GM12892 (cell line): ENCODE measurements at regions not wholly inside any gene's neighbourhood (a gene's known extent, or its start where the extent isn't known, plus 50 kb on each side); places are given as distances from the start of the nearest gene placed in this dataset.

Experiments used
- DNase-seq: peaks from one replicate; pipeline ENCODE4 v3.0.0; 2011; ENCODE audit not compliant: insufficient read length
- FAIRE-seq: peaks from 2 replicates; lab custom pipeline; 2011; peaks lifted over from hg19 to GRCh38; lab: Jason Lieb, UNC
- POLR2A ChIP-seq: IDR thresholded peaks from 2 replicates; pipeline ENCODE4 v1.6.1; 2011; ENCODE audit warnings: low read depth, low read length, control low read depth
- POLR2AphosphoS5 ChIP-seq: IDR thresholded peaks from 2 replicates; pipeline ENCODE4 v1.6.1; 2011; ENCODE audit warnings: low read depth, low read length, control low read depth
- TAF1 ChIP-seq: IDR thresholded peaks from 2 replicates; pipeline ENCODE4 v1.6.1; 2011; ENCODE audit warnings: low read depth, mild to moderate bottlenecking, control low read depth, low read length, borderline replicate concordance

DNA sequence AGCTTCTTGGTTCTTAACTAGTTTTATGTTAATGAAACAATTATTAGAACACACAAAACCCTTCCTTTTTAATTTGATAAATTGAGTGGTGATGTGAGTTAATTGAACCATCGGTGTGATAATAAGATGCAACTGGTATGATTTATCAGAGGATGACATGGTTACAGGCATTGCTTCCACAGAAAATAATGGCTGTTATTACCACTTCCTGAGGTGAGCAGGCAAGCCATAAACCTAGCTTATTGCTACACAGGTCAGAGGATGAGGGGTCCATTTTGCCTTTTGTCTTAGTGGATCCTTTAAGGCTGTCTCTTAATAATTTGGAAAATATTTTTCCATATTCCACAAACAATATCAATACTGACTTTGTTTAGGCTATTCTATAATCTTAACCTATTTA lies 226.6 kb upstream of the EDNRB start:
- FAIRE-seq (no peak), DNase-seq (no peak)
- TF ChIP-seq POLR2A = no peak
- TF ChIP-seq POLR2AphosphoS5 = no peak
- no peak for TF ChIP-seq TAF1

GRCh38 chr13:78139765-78140164 lies 221.1 kb upstream of the EDNRB start:
- FAIRE-seq = no peak
- TF ChIP-seq POLR2A (no peak), TAF1 (no peak), POLR2AphosphoS5 (no peak)
- DNase-seq = no peak

DNA sequence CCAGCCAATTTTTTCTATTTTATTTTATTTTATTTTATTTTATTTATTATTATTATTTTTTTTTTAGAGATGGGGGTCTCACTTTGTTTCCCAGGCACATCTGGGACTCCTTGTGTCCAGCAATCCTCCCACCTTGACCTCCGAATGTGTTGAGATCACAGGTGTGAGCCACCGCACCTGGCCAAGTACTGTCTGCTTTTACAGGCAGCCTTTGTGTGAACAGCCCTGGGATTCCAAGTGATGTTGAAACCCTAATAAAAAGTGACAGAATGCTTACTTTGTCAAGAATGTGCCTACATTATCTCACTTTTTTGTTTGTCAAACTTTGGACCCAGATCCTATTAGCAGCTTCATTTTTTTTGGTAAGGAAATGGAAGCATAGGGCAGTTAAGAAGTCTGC lies 220.1 kb upstream of the EDNRB start:
- FAIRE-seq (no peak), DNase-seq (no peak)
- TF ChIP-seq TAF1 (no peak), POLR2AphosphoS5 (no peak), POLR2A (no peak)

DNA sequence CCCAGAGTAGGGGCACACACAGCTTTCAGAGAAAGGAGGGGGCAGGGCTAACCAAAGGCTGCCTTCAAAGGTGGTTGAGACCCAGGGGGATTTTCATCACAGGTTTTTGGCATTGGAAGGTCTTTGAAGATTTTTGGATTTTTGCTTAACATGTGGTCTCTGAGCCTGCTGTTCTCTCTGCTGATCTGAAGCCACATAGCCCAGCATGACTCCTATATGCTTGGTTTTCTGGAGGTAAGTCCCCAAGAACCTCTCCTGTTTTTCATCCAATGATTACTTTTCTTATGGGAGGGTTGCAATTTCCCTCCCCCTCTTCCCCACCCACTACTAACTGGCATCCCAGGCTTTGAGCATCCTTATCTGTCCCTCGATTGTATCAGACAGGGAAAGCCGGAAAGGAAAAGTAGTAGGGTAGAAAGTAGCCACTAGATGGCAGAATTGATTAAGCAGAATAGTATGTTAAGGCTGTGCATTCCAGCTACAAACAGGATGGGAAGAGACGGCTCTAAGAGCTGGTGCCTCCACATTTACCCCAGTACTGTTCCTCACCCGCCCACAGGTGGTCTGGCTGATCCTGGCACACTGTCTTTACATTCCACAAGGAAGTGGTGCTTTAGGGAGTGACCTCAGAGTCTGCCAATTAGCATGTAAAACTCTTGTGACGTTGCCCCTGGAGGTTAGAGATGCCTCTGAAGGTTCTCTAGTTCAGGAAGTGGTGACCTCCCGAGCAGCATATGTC lies 218.9 kb upstream of the EDNRB start:
- peak; percentile 2 for DNase-seq
- TF ChIP-seq TAF1 (no peak), POLR2A (no peak), POLR2AphosphoS5 (no peak)
- peak; percentile 95 for FAIRE-seq

GRCh38 chr13:78136966-78137365 lies 218.3 kb upstream of the EDNRB start:
- FAIRE-seq = no peak
- no peak for DNase-seq
- no peak for TF ChIP-seq POLR2A
- TF ChIP-seq POLR2AphosphoS5 = no peak
- TF ChIP-seq TAF1 = no peak

DNA sequence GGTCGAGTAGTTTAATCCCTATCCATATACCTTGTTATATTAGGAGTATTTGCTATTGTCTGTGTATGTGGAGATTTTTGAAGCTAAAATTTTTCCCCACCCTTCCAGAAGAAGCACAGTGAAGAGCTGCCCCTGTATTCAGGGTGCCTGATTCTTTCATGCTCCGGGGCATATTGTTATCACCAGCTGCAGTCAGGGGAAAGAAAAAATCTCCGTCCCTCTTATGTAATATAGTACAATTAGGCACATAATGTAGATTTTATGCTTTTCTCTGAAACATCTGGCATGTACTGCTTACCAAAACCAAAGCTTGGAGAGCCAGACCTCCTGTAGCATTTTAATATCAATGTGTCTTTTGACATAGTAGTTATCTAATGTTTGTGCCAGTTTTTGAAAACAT lies 214.9 kb upstream of the EDNRB start:
- TF ChIP-seq POLR2AphosphoS5 (no peak), POLR2A (no peak), TAF1 (no peak)
- DNase-seq (no peak), FAIRE-seq (no peak)

GRCh38 chr13:78131811-78132210 lies 213.2 kb upstream of the EDNRB start:
- TF ChIP-seq POLR2A = no peak
- no peak for TF ChIP-seq TAF1
- no peak for TF ChIP-seq POLR2AphosphoS5
- no peak for FAIRE-seq
- DNase-seq = no peak

- no peak for TF ChIP-seq POLR2AphosphoS5
- no peak for TF ChIP-seq POLR2A
- no peak for TF ChIP-seq TAF1
- no peak for FAIRE-seq
- DNase-seq = no peak
Observed at GRCh38 chr13:78131346-78131745, 212.7 kb upstream of the EDNRB start.

- TF ChIP-seq POLR2A (no peak), TAF1 (no peak), POLR2AphosphoS5 (no peak)
- FAIRE-seq (no peak), DNase-seq (no peak)
Observed at GRCh38 chr13:78129823-78130222, 211.2 kb upstream of the EDNRB start.

DNA sequence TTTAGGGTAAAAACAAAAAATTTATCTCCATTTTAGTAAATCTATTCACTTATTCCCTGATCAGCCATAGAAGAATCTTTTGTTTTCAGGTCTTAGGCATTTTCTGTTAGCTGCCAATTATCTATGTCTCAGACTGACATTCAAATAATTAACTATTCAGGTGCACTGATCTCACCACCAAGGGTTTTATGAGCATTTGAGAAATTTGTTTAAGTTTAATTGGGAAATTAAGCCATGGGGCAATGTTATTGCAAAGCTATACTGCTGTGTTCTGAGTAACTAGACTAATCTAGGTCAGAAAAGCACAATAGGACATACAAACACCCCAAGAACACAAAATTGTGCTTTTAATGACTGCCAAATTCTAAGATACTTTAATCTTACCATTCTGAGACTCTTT lies 210.7 kb upstream of the EDNRB start:
- TF ChIP-seq TAF1 = no peak
- TF ChIP-seq POLR2A = no peak
- no peak for TF ChIP-seq POLR2AphosphoS5
- DNase-seq (no peak), FAIRE-seq (no peak)

DNA sequence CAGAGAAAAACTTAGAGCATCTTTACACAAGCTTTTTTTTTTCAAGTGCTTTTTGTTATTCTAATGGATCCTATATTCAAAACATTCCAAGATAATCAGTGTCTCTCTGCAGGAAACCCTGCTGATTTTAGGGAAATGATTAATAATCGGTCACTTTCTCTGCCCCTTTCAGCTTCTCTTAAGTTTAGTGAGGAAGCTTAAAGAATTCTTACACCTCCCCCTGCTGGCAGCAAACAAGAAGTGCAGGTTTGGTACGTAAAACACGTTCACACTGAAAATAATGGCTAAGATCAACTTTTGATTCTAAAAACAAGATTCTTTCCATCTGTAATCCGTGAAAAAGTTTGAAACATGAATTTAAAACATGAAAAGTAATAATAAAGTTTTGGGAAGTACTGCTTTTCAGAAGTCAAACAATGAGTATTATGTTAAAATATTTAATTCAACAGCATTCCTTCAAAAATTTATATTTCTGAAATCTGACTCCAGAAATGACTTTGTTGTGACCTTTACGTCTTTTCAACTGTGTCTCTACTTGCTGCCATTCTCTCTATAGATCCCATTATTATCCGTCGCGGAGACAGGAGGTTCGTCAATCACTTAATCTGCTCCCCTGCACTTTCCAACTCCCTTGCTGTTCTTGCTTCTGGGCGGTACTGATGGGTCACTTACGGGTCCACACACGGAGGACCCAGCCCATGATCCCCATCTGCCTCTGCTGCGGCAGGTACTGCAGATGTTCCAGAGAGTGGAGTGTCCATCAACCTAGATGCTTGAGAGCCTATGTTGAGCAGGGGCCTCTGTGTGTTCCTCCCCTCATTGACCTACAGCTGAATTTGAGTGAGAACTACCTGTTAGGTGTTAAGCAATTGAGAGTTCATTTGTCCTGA lies 203.1 kb upstream of the EDNRB start:
- FAIRE-seq (peak; percentile 74), DNase-seq (no peak)
- TF ChIP-seq TAF1 = no peak
- TF ChIP-seq POLR2AphosphoS5 = no peak
- no peak for TF ChIP-seq POLR2A
